Neuronal stem cell (in vitro differentiated cells): ENCODE measurements at regions not wholly inside any gene's neighbourhood (a gene's known extent, or its start where the extent isn't known, plus 50 kb on each side); places are given as distances from the start of the nearest gene placed in this dataset.

Experiments used
- DNase-seq: peaks from one replicate; pipeline ENCODE4 v3.0.0-alpha.2; 2013; ENCODE audit warnings: low spot score
- H2AFZ ChIP-seq: one replicate; pipeline ENCODE4 v1.6.1; 2013; ENCODE audit warnings: mild to moderate bottlenecking, low read length, inconsistent platforms
- H2AK5ac ChIP-seq: 2 replicates; pipeline ENCODE4 v1.6.1; 2013; ENCODE audit warnings: low read depth, mild to moderate bottlenecking, inconsistent platforms, low read length, moderate library complexity, mixed read lengths
- H2BK120ac ChIP-seq: 2 replicates; pipeline ENCODE4 v1.6.1; 2013; ENCODE audit warnings: low read depth, mild to moderate bottlenecking, inconsistent platforms, low read length, moderate library complexity, mixed read lengths
- H2BK12ac ChIP-seq: one replicate; pipeline ENCODE4 v1.6.1; 2013; ENCODE audit warnings: low read length, inconsistent platforms
- H2BK15ac ChIP-seq: 2 replicates; pipeline ENCODE4 v1.6.1; 2013; ENCODE audit warnings: mild to moderate bottlenecking, low read length, inconsistent platforms, mixed read lengths
- H2BK5ac ChIP-seq: one replicate; pipeline ENCODE4 v1.6.1; 2013; ENCODE audit warnings: inconsistent platforms, mild to moderate bottlenecking, low read length, moderate library complexity
- H3K14ac ChIP-seq: one replicate; pipeline ENCODE4 v1.6.1; 2013; ENCODE audit warnings: low read length, inconsistent platforms
- H3K18ac ChIP-seq: 2 replicates; pipeline ENCODE4 v1.6.1; 2013; ENCODE audit warnings: low read length, inconsistent platforms
- H3K23ac ChIP-seq: 2 replicates; pipeline ENCODE4 v1.6.1; 2013; ENCODE audit warnings: low read depth, mild to moderate bottlenecking, mixed read lengths, low read length, inconsistent platforms; ENCODE audit not compliant: poor library complexity
- H3K27ac ChIP-seq: replicated peaks from 3 replicates; pipeline ENCODE4 v1.5.1; 2013; ENCODE audit warnings: low read length, inconsistent platforms
- H3K27me3 ChIP-seq, 3 experiments: 2 replicates each; pipeline ENCODE4 v1.6.1; 2013; ENCODE audit warnings: low read length in 3 of 3, mild to moderate bottlenecking in 2 of 3, inconsistent platforms in 1 of 3, low read depth in 1 of 3, mixed read lengths in 1 of 3, moderate library complexity in 1 of 3; ENCODE audit not compliant: control insufficient read depth in 3 of 3, insufficient read depth in 3 of 3
- H3K36me3 ChIP-seq, 2 donors: replicated peaks in 1 of 2; 2 replicates each; pipeline ENCODE4 v1.6.1; 2013; ENCODE audit warnings: low read length in 2 of 2; ENCODE audit not compliant: control insufficient read depth in 2 of 2, insufficient read depth in 2 of 2
- H3K4ac ChIP-seq: 2 replicates; pipeline ENCODE4 v1.6.1; 2013; ENCODE audit warnings: inconsistent platforms, mild to moderate bottlenecking, low read length, moderate library complexity
- H3K4me1 ChIP-seq, 2 donors: 1 replicate in 1 of 2; 2 replicates in 1 of 2; pipeline ENCODE4 v1.6.1; 2013; ENCODE audit warnings: low read length in 2 of 2, low read depth in 1 of 2; ENCODE audit not compliant: control insufficient read depth in 2 of 2, insufficient read depth in 1 of 2
- H3K4me2 ChIP-seq: one replicate; pipeline ENCODE4 v1.6.1; 2013; ENCODE audit warnings: mild to moderate bottlenecking, low read length, inconsistent platforms; ENCODE audit not compliant: insufficient read depth, poor library complexity, severe bottlenecking
- H3K4me3 ChIP-seq, 2 donors: 2 replicates each; pipeline ENCODE4 v1.5.1; 2013; ENCODE audit warnings: low read length in 2 of 2, mild to moderate bottlenecking in 2 of 2, inconsistent platforms in 1 of 2, moderate library complexity in 1 of 2
- H3K79me1 ChIP-seq: one replicate; pipeline ENCODE4 v1.6.1; 2013; ENCODE audit warnings: low read depth, mild to moderate bottlenecking, inconsistent platforms, low read length, moderate library complexity
- H3K9ac ChIP-seq: one replicate; pipeline ENCODE4 v1.6.1; 2013; ENCODE audit warnings: mild to moderate bottlenecking, low read depth, low read length, inconsistent platforms; ENCODE audit not compliant: poor library complexity
- H3K9me3 ChIP-seq, 2 donors: replicated peaks in 1 of 2; 2 replicates each; pipeline versions ENCODE3 to v1.6.1; 2013; ENCODE audit warnings: low read length in 2 of 2, mild to moderate bottlenecking in 2 of 2, inconsistent platforms in 1 of 2, low read depth in 1 of 2, mixed read lengths in 1 of 2, moderate library complexity in 1 of 2; ENCODE audit not compliant: control insufficient read depth in 2 of 2, insufficient read depth in 1 of 2
- H4K8ac ChIP-seq: one replicate; pipeline ENCODE4 v1.6.1; 2013; ENCODE audit warnings: low read depth, mild to moderate bottlenecking, inconsistent platforms, low read length, moderate library complexity
- H4K91ac ChIP-seq: one replicate; pipeline ENCODE4 v1.6.1; 2013; ENCODE audit warnings: low read length, low read depth, mild to moderate bottlenecking, inconsistent platforms; ENCODE audit not compliant: poor library complexity
- WGBS, 2 donors: extraction: QIAGEN DNeasy Blood & Tissue Kit; methylation state at CpG; one replicate each; pipeline ENCODE4 v1.1.7; 2013; ENCODE audit warnings: missing lambda C conversion rate in 2 of 2, mixed read lengths in 1 of 2; ENCODE audit not compliant: insufficient read length in 2 of 2, insufficient replicate concordance in 1 of 2; ENCODE audit errors: extremely low coverage in 2 of 2; 5-methylcytosine and 5-hydroxymethylcytosine counted together

DNA sequence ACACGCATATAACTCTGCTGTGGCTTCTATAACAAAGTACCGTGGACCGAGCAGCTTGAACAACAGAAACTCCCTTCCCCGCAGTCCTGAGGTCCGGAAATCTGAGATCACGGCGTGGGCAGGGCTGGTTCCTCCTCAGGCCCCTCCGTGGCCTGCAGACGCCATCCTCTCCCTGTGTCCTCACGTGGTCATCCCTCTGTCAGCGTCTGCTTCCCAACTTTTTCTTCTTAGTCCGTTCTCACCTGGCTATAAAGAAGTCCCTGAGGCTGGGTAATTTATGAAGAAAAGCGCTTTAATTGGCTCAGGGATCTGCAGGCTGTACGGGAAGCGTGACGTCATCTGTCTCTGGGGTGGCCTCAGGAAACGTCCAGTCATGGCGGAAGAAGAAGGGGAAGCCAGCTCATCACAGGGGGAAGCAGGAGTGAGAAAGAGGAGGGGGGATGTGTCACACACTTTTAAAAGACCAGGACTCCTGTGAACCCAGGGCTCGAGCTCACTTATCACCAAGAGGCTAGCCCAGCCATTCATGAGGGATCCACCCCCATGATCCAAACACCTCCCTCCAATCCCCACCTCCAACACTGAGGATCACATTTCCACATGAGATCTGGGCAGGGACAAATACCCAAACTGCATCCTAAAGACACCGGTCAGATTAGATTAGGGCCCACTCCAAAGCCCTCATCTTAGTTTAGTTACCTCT, 91.2 kb upstream of the INSIG1 start:
- Histone ChIP-seq H3K14ac (no peak overlapping the region), H4K8ac (no peak overlapping the region), H4K91ac (no peak overlapping the region), H3K27me3 (no peaks in the 10 kb centered on the region), H3K18ac (no peak overlapping the region), H3K4ac (peak overlapping the region; percentile 17), H2AK5ac (no peak overlapping the region), H3K9me3 (peaks cover 0 to 8% of the 10 kb centered on the region in 2 donors), H3K4me2 (no peak overlapping the region), H3K23ac (no peak overlapping the region), H2AFZ (no peak overlapping the region), H2BK12ac (no peak overlapping the region), H3K79me1 (no peaks in the 10 kb centered on the region), H3K4me3 (no peak overlapping the region), H2BK15ac (no peak overlapping the region), H2BK120ac (no peak overlapping the region), H3K4me1 (peaks cover 0 to 6% of the 10 kb centered on the region in 2 donors), H2BK5ac (no peak overlapping the region), H3K36me3 (no peaks in the 10 kb centered on the region), H3K9ac (peak overlapping the region; percentile 46), H3K27ac (no peak overlapping the region)
- no CpG with 5 or more reads among the region's 20 CpGs for WGBS, 2 donors
- DNase-seq, result no peak

- peaks cover 0 to 5% of the 10 kb centered on the region in 2 donors for H3K9me3 ChIP-seq
- H3K4me3 ChIP-seq, result peak overlapping the region in 1 of 2 donors; percentile 67
- H3K79me1 ChIP-seq, result no peaks in the 10 kb centered on the region
- H3K14ac ChIP-seq, result no peak overlapping the region
- no peak overlapping the region for H2BK15ac ChIP-seq
- no peak overlapping the region for H3K4me2 ChIP-seq
- no peak overlapping the region for H3K27ac ChIP-seq
- H3K4ac ChIP-seq, result no peak overlapping the region
- H3K4me1 ChIP-seq, result peaks cover 0 to 6% of the 10 kb centered on the region in 2 donors
- no peak overlapping the region for H3K9ac ChIP-seq
- no peaks in the 10 kb centered on the region for H3K27me3 ChIP-seq
- no peak overlapping the region for H2BK12ac ChIP-seq
- H4K8ac ChIP-seq, result no peak overlapping the region
- no peak overlapping the region for H4K91ac ChIP-seq
- H2AFZ ChIP-seq, result no peak overlapping the region
- WGBS, 2 donors, result 100% methylated on average over 2 to 4 of the region's 13 CpGs
- no peak overlapping the region for H3K23ac ChIP-seq
- no peak overlapping the region for H3K18ac ChIP-seq
- no peak overlapping the region for H2BK5ac ChIP-seq
- DNase-seq, result no peak
- H2BK120ac ChIP-seq, result no peak overlapping the region
- no peak overlapping the region for H2AK5ac ChIP-seq
- H3K36me3 ChIP-seq, result no peaks in the 10 kb centered on the region
Measured at GRCh38 chr7:155207326-155208002, 90.2 kb upstream of the INSIG1 start.

DNA sequence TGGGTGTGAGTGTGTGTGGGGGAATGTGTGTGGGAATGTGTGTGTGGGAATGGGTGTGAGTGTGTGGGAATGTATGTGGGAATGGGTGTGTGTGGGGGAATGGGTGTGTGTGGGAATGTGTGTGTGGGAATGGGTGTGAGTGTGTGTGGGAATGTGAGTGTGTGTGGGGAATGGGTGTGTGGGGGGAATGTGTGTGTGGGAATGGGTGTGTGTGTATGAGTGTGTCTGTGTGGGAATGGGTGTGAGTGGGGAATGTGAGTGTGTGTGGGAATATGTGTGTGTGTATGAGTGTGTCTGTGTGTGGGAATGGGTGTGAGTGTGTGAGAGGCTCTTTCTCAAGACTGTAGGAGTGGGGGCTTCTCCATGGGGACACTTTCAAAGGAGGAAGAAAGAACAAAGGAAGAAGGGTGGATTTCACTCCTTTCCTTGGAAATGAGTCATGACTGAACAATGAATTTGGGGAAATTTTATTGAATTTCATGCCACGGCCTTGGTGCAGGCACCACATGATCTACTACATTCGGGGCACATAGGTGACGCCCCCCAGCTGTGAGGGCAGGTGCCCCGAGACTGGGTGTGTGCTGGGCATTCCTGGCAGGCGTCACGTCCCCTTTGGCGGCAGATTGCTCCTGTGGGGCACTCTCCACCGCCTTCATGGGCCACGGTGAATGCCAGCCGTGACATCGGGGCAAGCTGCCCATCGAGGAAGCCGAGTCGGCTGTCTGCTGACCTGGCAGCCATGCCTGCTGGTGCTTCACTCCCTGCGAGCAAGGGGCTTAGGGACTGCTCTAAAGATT, 88.8 kb upstream of the INSIG1 start:
- Histone ChIP-seq H2BK120ac (no peak overlapping the region), H3K4ac (no peak overlapping the region), H3K79me1 (no peaks in the 10 kb centered on the region), H3K4me2 (no peak overlapping the region), H3K9ac (no peak overlapping the region), H3K9me3 (peaks cover 0 to 5% of the 10 kb centered on the region in 2 donors), H3K36me3 (no peaks in the 10 kb centered on the region), H3K27ac (no peak overlapping the region), H4K91ac (no peak overlapping the region), H3K4me3 (no peak overlapping the region), H3K27me3 (no peaks in the 10 kb centered on the region), H3K14ac (no peak overlapping the region), H2AFZ (no peak overlapping the region), H4K8ac (no peak overlapping the region), H2BK5ac (no peak overlapping the region), H2AK5ac (peak overlapping the region; percentile 60), H3K23ac (no peak overlapping the region), H3K4me1 (peaks cover 0 to 6% of the 10 kb centered on the region in 2 donors), H3K18ac (peak overlapping the region; percentile 70), H2BK15ac (peak overlapping the region; percentile 72), H2BK12ac (peak overlapping the region; percentile 93)
- no peak for DNase-seq
- WGBS, 2 donors, result no CpG with 5 or more reads among the region's 15 CpGs
